Trophoblast cell (in vitro differentiated cells and primary cell): ENCODE measurements at regions not wholly inside any gene's neighbourhood (a gene's known extent, or its start where the extent isn't known, plus 50 kb on each side); places are given as distances from the start of the nearest gene placed in this dataset.
A peak's percentile ranks its signal among the peaks of the same experiment; 100 is the strongest.

Experiments used
- DNase-seq, 2 donors: peaks; one replicate each; pipeline ENCODE4 v3.0.0-alpha.2; 2016
- H2AFZ ChIP-seq: 2 replicates; pipeline ENCODE4 v1.6.1; 2013; ENCODE audit warnings: low read length, moderate library complexity, mild to moderate bottlenecking; ENCODE audit not compliant: insufficient read depth, poor library complexity
- H2AK5ac ChIP-seq: 2 replicates; pipeline ENCODE4 v1.6.1; 2013; ENCODE audit warnings: mild to moderate bottlenecking, low read length
- H2BK120ac ChIP-seq: 2 replicates; pipeline ENCODE4 v1.6.1; 2013; ENCODE audit warnings: low read length, mild to moderate bottlenecking, moderate library complexity; ENCODE audit not compliant: insufficient read depth, poor library complexity
- H2BK12ac ChIP-seq: 2 replicates; pipeline ENCODE4 v1.6.1; 2013; ENCODE audit warnings: mild to moderate bottlenecking, low read length, moderate library complexity
- H2BK5ac ChIP-seq: 2 replicates; pipeline ENCODE4 v1.6.1; 2013; ENCODE audit warnings: low read length, low read depth, moderate library complexity, mild to moderate bottlenecking; ENCODE audit not compliant: poor library complexity
- H3K14ac ChIP-seq: 2 replicates; pipeline ENCODE4 v1.6.1; 2013; ENCODE audit warnings: mild to moderate bottlenecking, low read length
- H3K18ac ChIP-seq: 2 replicates; pipeline ENCODE4 v1.6.1; 2013; ENCODE audit warnings: mild to moderate bottlenecking, low read length
- H3K23ac ChIP-seq: 2 replicates; pipeline ENCODE4 v1.6.1; 2013; ENCODE audit warnings: low read length
- H3K27ac ChIP-seq: 2 replicates; pipeline ENCODE4 v1.5.1; 2013; ENCODE audit warnings: low read depth, mild to moderate bottlenecking, inconsistent platforms, low read length, moderate library complexity
- H3K27me3 ChIP-seq: 2 replicates; pipeline ENCODE4 v1.6.1; 2013; ENCODE audit warnings: inconsistent platforms, mild to moderate bottlenecking, low read length, moderate library complexity; ENCODE audit not compliant: insufficient read depth
- H3K36me3 ChIP-seq, 2 experiments: 1 replicate in 1 of 2; 2 replicates in 1 of 2; pipeline ENCODE4 v1.6.1; 2013; ENCODE audit warnings: low read length in 2 of 2, mild to moderate bottlenecking in 2 of 2, moderate library complexity in 1 of 2; ENCODE audit not compliant: insufficient read depth in 2 of 2, control insufficient read depth in 1 of 2
- H3K4ac ChIP-seq: 2 replicates; pipeline ENCODE4 v1.6.1; 2013; ENCODE audit warnings: low read depth, mild to moderate bottlenecking, low read length, moderate library complexity
- H3K4me1 ChIP-seq, 2 experiments: 1 replicate in 1 of 2; 2 replicates in 1 of 2; pipeline ENCODE4 v1.6.1; 2013; ENCODE audit warnings: low read length in 2 of 2, mild to moderate bottlenecking in 2 of 2, moderate library complexity in 1 of 2; ENCODE audit not compliant: insufficient read depth in 2 of 2, control insufficient read depth in 1 of 2
- H3K4me2 ChIP-seq: 2 replicates; pipeline ENCODE4 v1.6.1; 2013; ENCODE audit warnings: inconsistent platforms, mild to moderate bottlenecking, low read length, moderate library complexity
- H3K4me3 ChIP-seq: 2 replicates; pipeline ENCODE4 v1.5.1; 2013; ENCODE audit warnings: mild to moderate bottlenecking, low read depth, low read length, inconsistent platforms
- H3K79me1 ChIP-seq: one replicate; pipeline ENCODE4 v1.6.1; 2013; ENCODE audit warnings: low read length
- H3K79me2 ChIP-seq: 2 replicates; pipeline ENCODE4 v1.6.1; 2013; ENCODE audit warnings: low read length, mild to moderate bottlenecking; ENCODE audit not compliant: control insufficient read depth, insufficient read depth, poor library complexity
- H3K9ac ChIP-seq: 2 replicates; pipeline ENCODE4 v1.6.1; 2013; ENCODE audit warnings: mild to moderate bottlenecking, low read length
- H3K9me3 ChIP-seq: 2 replicates; pipeline ENCODE4 v1.6.1; 2013; ENCODE audit warnings: low read depth, mild to moderate bottlenecking, control low read depth, inconsistent platforms, low read length; ENCODE audit not compliant: insufficient read depth
- H4K12ac ChIP-seq: 2 replicates; pipeline ENCODE4 v1.6.1; 2013; ENCODE audit warnings: low read depth, mild to moderate bottlenecking, low read length, moderate library complexity
- H4K8ac ChIP-seq: 2 replicates; pipeline ENCODE4 v1.6.1; 2013; ENCODE audit warnings: low read depth, mild to moderate bottlenecking, low read length, moderate library complexity
- H4K91ac ChIP-seq: one replicate; pipeline ENCODE4 v1.6.1; 2013; ENCODE audit warnings: low read depth, mild to moderate bottlenecking, low read length, moderate library complexity
- WGBS: extraction: QIAGEN DNeasy Blood & Tissue Kit; methylation state at CpG from one replicate; pipeline ENCODE4 v1.1.7; 2013; ENCODE audit warnings: missing lambda C conversion rate; ENCODE audit not compliant: insufficient read length, insufficient coverage; ENCODE audit errors: extremely low coverage; 5-methylcytosine and 5-hydroxymethylcytosine counted together

- Histone ChIP-seq H3K36me3 (no peaks in the 10 kb centered on the region), H3K4ac (no peak overlapping the region), H4K91ac (no peak overlapping the region), H3K14ac (no peak overlapping the region), H3K4me3 (no peak overlapping the region), H3K79me2 (no peaks in the 10 kb centered on the region), H2AK5ac (no peak overlapping the region), H2AFZ (no peak overlapping the region), H4K12ac (no peak overlapping the region), H2BK12ac (no peak overlapping the region), H3K23ac (no peak overlapping the region), H2BK120ac (no peak overlapping the region), H3K79me1 (no peaks in the 10 kb centered on the region), H3K27ac (no peak overlapping the region), H4K8ac (no peak overlapping the region), H3K9me3 (no peaks in the 10 kb centered on the region), H3K4me1 (peaks cover 0 to 4% of the 10 kb centered on the region in 2 experiments), H2BK5ac (no peak overlapping the region), H3K27me3 (no peaks in the 10 kb centered on the region), H3K9ac (no peak overlapping the region), H3K18ac (no peak overlapping the region), H3K4me2 (no peak overlapping the region)
- WGBS = no CpG with 5 or more reads among the region's 3 CpGs
- DNase-seq = no peak
Measured at GRCh38 chr3:15979900-15980299, 182.1 kb upstream of the ANKRD28 start.

- H3K9ac ChIP-seq = no peak overlapping the region
- no peak overlapping the region for H3K14ac ChIP-seq
- no peaks in the 10 kb centered on the region for H3K79me2 ChIP-seq
- no peak overlapping the region for H3K4me2 ChIP-seq
- no peak overlapping the region for H4K12ac ChIP-seq
- no CpG with 5 or more reads among the region's 1 CpG for WGBS
- no peak overlapping the region for H2AFZ ChIP-seq
- no peak overlapping the region for H3K23ac ChIP-seq
- no peaks in the 10 kb centered on the region for H3K9me3 ChIP-seq
- no peak overlapping the region for H4K8ac ChIP-seq
- no peak overlapping the region for H2AK5ac ChIP-seq
- no peaks in the 10 kb centered on the region for H3K27me3 ChIP-seq
- H2BK120ac ChIP-seq = no peak overlapping the region
- H2BK5ac ChIP-seq = no peak overlapping the region
- H3K4me1 ChIP-seq = peaks cover 0 to 4% of the 10 kb centered on the region in 2 experiments
- no peak overlapping the region for H4K91ac ChIP-seq
- no peaks in the 10 kb centered on the region for H3K36me3 ChIP-seq
- no peak for DNase-seq
- no peak overlapping the region for H3K18ac ChIP-seq
- H3K27ac ChIP-seq = no peak overlapping the region
- H2BK12ac ChIP-seq = no peak overlapping the region
- no peak overlapping the region for H3K4ac ChIP-seq
- no peak overlapping the region for H3K4me3 ChIP-seq
- H3K79me1 ChIP-seq = no peaks in the 10 kb centered on the region
Measured at GRCh38 chr3:15982243-15982642, 184.5 kb upstream of the ANKRD28 start.

GRCh38 chr3:15982667-15983196 is 185.0 kb upstream of the ANKRD28 start:
- H3K9me3 ChIP-seq = no peaks in the 10 kb centered on the region

GRCh38 chr3:15983232-15983631 is 185.5 kb upstream of the ANKRD28 start:
- Histone ChIP-seq H3K79me1 (no peaks in the 10 kb centered on the region), H3K36me3 (no peaks in the 10 kb centered on the region), H2BK120ac (no peak overlapping the region), H3K18ac (no peak overlapping the region), H3K27ac (no peak overlapping the region), H3K14ac (no peak overlapping the region), H3K4ac (no peak overlapping the region), H3K27me3 (no peaks in the 10 kb centered on the region), H2AFZ (no peak overlapping the region), H3K79me2 (no peaks in the 10 kb centered on the region), H3K4me2 (no peak overlapping the region), H4K91ac (no peak overlapping the region), H3K4me1 (peaks cover 0 to 4% of the 10 kb centered on the region in 2 experiments), H3K9me3 (peaks cover 2% of the 10 kb centered on the region), H4K12ac (no peak overlapping the region), H3K4me3 (no peak overlapping the region), H2BK5ac (no peak overlapping the region), H3K9ac (no peak overlapping the region), H4K8ac (no peak overlapping the region), H2AK5ac (no peak overlapping the region), H2BK12ac (no peak overlapping the region), H3K23ac (no peak overlapping the region)
- WGBS = no CpG with 5 or more reads among the region's 2 CpGs
- peak; percentile 86 to 93 for DNase-seq

More at GRCh38 chr3:15982667-15983196, 185.0 kb upstream of the ANKRD28 start:
- H3K27ac ChIP-seq = no peak overlapping the region
- H4K8ac ChIP-seq = no peak overlapping the region
- H2BK120ac ChIP-seq = no peak overlapping the region
- no CpG with 5 or more reads among the region's 10 CpGs for WGBS
- no peak overlapping the region for H3K23ac ChIP-seq
- H2BK12ac ChIP-seq = no peak overlapping the region
- no peak overlapping the region for H2AFZ ChIP-seq
- H3K4me2 ChIP-seq = no peak overlapping the region
- no peak overlapping the region for H4K91ac ChIP-seq
- H3K14ac ChIP-seq = no peak overlapping the region
- H3K36me3 ChIP-seq = no peaks in the 10 kb centered on the region
- no peak overlapping the region for H4K12ac ChIP-seq
- H3K4ac ChIP-seq = no peak overlapping the region
- H2AK5ac ChIP-seq = no peak overlapping the region
- no peak overlapping the region for H2BK5ac ChIP-seq
- peak; percentile 88 to 89 for DNase-seq
- H3K9ac ChIP-seq = no peak overlapping the region
- H3K27me3 ChIP-seq = no peaks in the 10 kb centered on the region
- no peak overlapping the region for H3K4me3 ChIP-seq
- H3K18ac ChIP-seq = no peak overlapping the region
- H3K79me1 ChIP-seq = no peaks in the 10 kb centered on the region
- peaks cover 0 to 4% of the 10 kb centered on the region in 2 experiments for H3K4me1 ChIP-seq
- H3K79me2 ChIP-seq = no peaks in the 10 kb centered on the region
